ENCODE measurements at regions not wholly inside any gene's neighbourhood (a gene's known extent, or its start where the extent isn't known, plus 50 kb on each side); places are given as distances from the start of the nearest gene placed in this dataset.

DNA sequence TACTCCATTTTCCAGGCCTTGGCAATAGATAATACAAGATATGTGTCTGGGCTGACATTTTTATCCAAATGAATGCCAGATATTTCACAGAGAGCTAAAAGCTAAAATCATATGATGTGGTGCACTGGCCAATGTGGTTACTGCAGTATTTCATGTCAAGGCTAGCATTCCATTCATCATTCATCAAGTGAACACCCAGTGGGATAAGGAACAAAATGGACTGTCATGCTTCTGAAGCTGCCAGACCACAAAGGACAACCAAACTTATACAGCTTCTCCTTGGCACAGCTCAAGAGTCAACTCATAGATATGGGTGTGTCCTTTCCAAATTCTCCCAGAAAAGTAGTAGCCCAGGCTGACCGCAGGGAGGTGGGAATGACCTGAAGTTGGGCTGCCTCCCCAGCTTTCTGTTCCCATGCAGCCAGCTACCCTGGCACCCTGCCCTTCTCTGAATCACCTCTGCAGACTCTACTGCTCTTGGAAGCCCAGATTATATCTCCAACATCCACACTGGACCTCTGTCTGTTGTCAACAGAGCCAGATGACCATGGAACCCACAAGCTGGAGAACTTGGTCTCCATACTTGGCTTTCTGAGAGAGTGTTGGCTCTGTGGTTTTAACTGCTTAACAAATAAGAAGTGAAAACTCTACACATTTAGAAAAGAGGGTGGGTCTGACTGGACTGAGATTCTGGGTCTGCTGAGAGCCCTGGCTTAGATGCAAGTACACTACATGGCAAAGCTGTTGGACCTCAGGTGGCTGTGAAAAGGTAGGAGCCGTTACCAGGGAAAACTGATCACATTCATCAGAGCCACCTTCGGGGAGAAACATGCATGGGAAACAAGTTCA lies 122.8 kb downstream of the ALDH8A1 start:
- in situ Hi-C loops (cut with HindIII; ENCODE audit: low pct_unique_long_range_greater_than_20kb, low sequenced_read_pairs) = no loop called here
- DNase-seq (ENCODE audit: low read depth, low spot score) = peak; percentile 88

DNA sequence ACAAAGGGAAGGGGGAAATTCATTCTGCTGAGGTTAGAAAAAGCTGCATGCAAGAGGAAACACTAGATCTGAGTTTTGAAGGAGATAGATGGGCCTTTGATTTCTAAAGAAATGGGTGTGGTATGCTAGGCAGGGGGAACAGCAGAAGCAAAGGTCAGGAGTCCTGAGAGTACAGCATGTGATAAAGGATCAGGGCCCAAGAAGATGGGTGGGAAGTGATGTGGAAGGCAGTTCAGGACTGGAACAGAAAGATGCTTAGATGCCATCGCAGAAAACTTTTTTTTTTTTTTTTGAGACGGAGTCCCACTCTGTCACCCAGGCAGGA lies 126.2 kb downstream of the ALDH8A1 start:
- peak; percentile 52 for DNase-seq (ENCODE audit: low read depth, low spot score)
- in situ Hi-C loops (cut with HindIII; ENCODE audit: low pct_unique_long_range_greater_than_20kb, low sequenced_read_pairs) = loop anchor here (5.0 kb wide), 1 partner anchor 96 kb away; no protein-coding TSS in a partner anchor

DNA sequence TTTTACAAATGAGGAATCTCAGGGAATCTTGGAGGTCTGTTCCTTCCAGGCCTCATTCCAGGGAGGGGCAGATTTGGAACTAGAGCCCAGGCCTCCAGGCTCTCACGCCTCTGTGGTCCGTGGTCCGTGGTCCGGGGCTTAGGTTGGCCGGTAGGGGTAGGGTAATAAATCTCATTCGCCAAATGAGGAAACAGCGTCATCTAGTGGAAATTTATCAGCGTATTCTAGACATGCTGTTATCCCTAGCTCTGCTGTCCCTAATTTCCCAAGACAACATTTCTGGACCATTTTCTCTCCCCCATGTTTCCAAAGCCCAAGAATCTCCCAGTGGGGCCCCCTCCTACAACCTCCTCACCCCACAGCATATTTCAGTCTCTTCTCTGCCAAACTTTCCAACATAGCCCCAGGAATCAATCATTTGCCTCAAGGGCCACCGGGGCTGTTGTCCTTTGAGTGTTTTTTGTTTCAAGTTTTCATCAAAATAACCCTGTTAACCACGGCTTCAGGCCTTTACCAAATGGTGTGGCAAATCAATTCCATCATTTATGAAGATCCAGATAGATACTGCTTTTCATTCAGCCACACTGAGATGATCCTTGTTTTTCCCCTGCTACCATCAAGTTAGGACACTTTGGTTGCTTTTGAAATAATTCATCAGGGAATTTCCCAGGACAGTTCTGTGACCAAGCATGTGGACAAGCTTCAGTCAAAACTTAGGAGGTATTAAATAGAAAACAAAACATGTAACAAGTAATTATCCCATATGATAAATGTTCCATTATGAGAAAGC lies 126.8 kb downstream of the ALDH8A1 start:
- peak; percentile 93 for DNase-seq (ENCODE audit: low read depth, low spot score)
- in situ Hi-C loops (cut with HindIII; ENCODE audit: low pct_unique_long_range_greater_than_20kb, low sequenced_read_pairs) = loop anchor here (5.0 kb wide), 1 partner anchor 96 kb away; no protein-coding TSS in a partner anchor

DNA sequence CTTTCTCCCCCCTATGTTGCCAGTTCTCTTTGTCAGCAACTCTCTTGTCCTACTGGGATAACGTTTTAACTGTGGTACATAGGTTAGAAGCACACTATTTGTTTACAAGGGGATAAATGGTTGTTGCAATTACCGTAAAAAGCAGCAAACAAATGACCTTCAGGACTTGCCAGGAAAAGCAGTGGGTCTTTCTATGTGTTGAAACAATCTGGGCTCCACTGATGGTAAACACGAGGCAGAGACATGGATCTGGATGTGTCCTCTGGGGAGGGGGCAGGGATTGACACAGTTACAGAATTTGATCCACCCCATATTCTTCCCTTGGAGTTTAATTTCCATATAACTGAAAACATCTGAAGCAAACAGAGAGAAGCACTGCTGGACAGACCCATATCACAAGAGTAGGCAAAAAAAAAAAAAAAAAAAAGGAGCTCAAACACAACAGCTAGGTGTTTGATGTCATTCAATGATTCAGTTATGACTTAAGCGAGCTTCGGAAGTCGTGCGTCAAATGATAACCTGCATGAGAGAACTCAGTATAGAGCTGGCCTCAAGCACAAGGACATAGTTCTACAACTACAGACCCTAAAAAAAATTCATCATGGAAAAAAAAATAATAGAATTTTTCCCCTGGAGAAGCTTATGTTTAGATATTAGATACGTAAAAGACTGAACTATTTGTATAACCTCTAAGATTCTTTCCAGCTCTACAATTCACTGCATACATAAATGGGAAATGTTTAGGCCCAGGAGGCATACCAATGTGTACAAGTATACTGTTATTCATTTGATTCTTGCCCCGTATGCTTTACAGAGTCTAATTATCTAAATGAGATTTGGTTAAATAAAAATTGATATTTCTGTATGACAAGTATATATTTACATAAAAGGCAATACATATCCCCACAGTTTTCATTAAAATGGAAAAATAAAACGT lies 127.7 kb downstream of the ALDH8A1 start:
- no peak for DNase-seq (ENCODE audit: low read depth, low spot score)
- in situ Hi-C loops (cut with HindIII; ENCODE audit: low pct_unique_long_range_greater_than_20kb, low sequenced_read_pairs) = loop anchor here (5.0 kb wide), 1 partner anchor 95 kb away; no protein-coding TSS in a partner anchor

DNA sequence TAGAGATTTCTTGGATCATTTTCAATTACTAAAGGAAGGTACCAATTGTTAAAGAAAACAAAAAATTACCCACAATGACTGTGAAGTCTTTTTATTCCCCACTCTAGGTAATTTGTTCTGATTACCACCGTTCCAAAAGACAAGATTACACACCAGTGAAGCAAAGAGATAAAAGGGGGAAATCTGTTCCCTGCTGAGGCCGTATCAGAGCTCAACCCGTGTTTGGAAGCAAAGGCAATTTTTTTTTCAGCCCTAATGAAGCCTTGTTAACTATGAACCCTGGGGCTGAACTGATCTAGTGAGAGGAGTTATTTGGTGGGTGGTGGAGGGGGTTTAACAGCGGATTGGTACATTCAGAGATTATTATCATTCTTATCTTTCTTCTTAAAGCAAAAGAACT lies 128.5 kb downstream of the ALDH8A1 start:
- in situ Hi-C loops (cut with HindIII; ENCODE audit: low pct_unique_long_range_greater_than_20kb, low sequenced_read_pairs) = loop anchor here (5.0 kb wide), 1 partner anchor 94 kb away; no protein-coding TSS in a partner anchor
- no peak for DNase-seq (ENCODE audit: low read depth, low spot score)

DNA sequence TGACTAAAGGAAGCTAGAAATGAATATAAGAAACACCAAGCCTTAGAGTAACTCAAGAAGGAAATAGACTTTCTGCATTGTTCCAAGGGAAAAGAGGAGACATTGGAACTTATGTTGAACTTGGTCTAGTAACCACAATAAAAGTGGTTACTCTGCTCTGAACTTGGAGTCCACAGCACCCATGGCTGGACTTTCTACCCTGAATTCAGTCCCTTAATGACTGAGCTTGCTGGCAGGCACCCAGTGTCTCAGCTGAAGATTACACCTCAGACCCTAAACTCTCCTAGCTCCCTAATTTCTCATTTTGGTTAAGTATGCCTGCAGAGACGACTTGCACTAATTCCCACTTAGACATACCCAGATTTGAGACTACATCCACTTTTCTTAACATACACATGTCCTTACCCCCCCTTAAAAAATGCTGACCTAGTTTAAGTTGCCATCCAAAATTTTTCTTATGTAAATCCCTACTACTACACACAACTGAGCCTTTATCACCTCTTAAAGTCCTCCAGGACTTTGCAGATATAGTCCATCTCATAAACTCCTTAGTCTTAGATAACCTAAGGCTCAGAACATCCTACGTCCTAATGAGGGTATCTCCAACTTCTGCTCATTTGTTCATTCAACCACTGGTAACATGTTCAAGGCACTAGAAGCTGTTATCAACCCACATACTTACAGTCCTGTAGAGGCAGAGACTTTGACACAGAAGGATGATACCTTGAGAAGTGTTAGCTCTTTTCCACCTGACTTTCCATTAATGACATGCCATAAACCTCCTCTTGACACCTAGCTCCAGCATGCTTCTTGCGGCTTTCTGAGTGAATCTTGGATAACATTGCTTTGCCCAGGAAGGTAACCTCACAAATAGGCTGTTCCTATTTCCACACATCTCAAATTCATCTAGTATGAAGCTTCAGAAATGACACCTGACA lies 129.8 kb downstream of the ALDH8A1 start:
- no peak for DNase-seq (ENCODE audit: low read depth, low spot score)
- in situ Hi-C loops (cut with HindIII; ENCODE audit: low pct_unique_long_range_greater_than_20kb, low sequenced_read_pairs) = loop anchor here (5.0 kb wide), 1 partner anchor 93 kb away; no protein-coding TSS in a partner anchor

DNA sequence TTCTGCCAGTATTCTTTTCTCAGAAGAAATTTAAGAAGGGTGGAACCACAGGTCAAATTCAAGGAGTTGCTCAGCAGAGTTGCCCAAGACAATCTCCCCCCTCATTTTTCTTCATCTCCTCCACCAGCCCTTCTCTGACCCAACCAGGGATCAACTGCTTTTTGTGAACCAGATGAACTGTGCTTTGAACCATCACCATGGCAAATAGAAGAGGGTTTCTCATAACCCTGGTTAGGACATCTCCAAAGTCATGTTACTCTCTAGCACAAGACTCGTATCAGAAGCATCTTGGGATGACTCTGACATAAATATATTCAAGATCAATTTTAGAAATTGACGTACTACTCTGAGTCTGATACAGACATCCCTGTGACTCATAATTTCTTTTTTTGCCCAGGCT lies 130.7 kb downstream of the ALDH8A1 start:
- DNase-seq (ENCODE audit: low read depth, low spot score) = no peak
- in situ Hi-C loops (cut with HindIII; ENCODE audit: low pct_unique_long_range_greater_than_20kb, low sequenced_read_pairs) = no loop called here

DNA sequence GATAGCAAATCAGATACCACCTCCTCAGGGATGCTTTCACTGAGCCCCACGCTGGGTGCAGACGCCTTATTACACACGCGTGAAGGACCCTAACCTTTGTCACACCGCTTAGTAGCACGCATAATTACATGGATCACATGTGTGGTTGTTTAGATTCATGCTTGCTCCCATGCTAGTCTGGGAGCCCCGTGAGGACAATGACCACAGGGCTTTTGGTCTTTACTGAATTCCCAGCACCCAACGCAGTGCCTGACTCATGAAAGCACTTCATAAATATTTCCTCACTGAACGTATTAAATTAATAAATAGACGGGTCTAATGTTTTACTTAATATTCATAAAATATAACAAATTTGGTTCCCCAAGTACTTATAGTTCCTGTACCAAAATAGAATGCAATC lies 132.5 kb downstream of the ALDH8A1 start:
- in situ Hi-C loops (cut with HindIII; ENCODE audit: low pct_unique_long_range_greater_than_20kb, low sequenced_read_pairs) = no loop called here
- DNase-seq (ENCODE audit: low read depth, low spot score) = no peak

DNA sequence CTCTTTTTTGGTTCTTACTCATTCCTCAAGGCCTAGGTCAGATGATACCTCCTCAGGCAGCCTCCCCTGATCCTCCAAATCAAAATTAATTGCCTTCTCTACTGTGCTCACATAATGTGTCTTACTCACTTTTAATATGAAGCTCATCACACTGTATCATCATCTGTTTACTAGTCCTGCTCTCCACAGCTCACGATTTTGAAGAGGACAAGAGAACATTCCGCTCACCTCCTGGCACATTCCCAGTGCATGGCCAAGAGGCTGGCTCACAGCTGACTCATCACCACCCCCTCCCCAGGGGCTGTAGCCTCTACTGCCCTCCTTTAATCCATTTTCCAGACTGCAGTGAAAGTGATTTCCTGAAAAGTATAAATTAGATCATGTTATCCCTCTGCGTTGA lies 133.1 kb downstream of the ALDH8A1 start:
- DNase-seq (ENCODE audit: low read depth, low spot score) = no peak
- in situ Hi-C loops (cut with HindIII; ENCODE audit: low pct_unique_long_range_greater_than_20kb, low sequenced_read_pairs) = no loop called here

DNA sequence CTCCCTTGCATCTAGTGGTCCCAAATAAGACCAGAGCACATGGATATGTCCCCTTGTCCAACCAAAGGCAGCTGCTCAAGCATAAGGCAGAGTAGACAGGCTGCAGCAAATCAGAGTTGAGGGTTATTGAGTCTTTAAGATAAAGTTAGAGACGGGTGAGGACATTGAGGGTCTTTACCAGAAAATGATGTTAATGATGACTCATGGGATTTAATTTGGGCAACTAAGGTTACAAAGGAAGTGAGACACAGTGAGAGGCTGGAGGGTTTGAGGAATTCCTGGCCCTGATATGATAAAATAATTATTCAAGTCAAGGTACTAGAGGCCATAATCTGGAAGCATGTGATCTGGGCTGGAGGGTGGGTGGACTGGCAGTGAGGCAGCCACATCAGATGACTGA lies 133.6 kb downstream of the ALDH8A1 start:
- no peak for DNase-seq (ENCODE audit: low read depth, low spot score)
- in situ Hi-C loops (cut with HindIII; ENCODE audit: low pct_unique_long_range_greater_than_20kb, low sequenced_read_pairs) = no loop called here

DNA sequence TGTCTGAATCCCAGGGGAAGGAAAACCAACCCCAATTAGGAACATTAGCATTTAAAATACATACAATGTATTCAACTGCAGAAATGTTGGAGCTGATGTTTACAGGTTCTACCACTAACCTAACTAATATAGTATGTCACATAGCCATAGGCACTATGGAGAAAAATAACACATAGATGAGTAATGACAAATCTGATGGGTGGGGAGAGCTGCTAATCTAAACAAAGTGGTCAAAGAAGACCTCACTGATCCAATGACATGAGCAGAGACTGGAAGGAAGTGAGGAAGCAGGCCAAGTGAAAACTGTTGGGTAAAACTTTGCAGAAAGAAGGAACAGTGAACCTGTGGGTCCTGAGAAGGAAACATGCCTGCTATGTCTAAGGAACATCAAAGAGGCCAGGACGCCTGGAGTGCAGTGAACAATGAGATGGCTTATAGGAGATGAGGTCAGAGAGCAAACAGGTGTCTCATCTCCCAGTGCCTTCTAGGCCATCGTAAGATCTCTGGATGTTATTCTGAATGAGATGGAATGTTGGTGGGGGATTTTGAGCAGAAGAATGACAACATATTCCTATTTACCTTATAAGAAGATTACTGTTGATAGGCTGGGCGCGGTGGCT lies 135.7 kb downstream of the ALDH8A1 start:
- no peak for DNase-seq (ENCODE audit: low read depth, low spot score)
- in situ Hi-C loops (cut with HindIII; ENCODE audit: low pct_unique_long_range_greater_than_20kb, low sequenced_read_pairs) = no loop called here

DNA sequence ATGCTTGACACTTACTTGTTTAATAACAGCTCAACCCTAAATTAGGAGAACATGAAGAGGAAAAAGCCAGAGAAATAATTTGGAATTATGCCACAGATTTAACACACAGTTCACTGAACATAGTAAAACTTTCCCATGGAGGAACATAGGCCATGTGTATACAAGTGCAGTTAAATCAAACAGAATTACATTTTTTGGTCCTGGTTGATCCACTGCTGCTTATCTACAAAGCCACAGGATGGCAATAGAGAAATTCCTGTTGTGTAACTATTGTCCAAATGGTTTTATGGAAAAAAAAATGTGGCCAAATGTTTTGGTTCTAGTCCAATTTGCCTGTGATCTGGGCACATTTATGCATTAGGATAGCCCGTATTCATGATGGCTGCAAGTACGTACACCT lies 136.8 kb downstream of the ALDH8A1 start:
- no peak for DNase-seq (ENCODE audit: low read depth, low spot score)
- in situ Hi-C loops (cut with HindIII; ENCODE audit: low pct_unique_long_range_greater_than_20kb, low sequenced_read_pairs) = no loop called here

DNA sequence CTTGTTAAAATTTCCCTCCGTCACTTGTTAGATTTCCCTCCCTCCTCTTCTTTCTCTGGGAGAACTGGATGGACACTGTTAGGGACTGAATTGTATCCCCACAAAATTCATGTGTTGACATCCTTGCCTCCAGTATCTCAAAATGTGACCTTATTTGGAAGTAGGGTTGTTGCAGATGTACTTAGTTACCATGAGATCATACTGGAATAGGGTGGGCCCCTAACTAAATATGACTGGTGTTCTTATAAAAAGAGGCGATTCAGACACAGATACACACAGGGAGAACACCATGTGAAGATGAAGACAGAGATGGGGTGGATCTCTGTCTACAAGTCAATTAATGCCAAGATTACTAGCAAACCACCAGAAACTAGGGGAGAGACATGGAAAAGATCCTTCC lies 139.5 kb downstream of the ALDH8A1 start:
- DNase-seq (ENCODE audit: low read depth, low spot score) = no peak
- in situ Hi-C loops (cut with HindIII; ENCODE audit: low pct_unique_long_range_greater_than_20kb, low sequenced_read_pairs) = no loop called here

DNA sequence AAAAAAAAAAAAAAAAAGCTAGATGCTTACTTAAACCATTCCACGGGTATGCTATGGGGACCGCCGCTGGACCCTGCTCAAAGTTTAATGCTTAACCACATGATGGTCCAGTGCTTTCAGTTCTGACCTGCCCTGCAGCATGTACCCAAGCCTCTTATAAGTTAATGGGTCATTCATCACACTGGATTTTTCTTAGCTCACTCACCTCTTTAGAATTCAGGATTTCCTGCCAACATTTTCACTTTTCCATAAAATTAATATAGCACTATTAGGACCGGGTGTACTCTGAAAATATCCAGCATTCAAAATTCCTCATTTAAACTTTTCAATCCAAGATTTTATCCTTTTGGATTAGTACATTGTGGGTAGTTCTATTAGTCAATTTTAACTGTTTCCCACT lies 140.8 kb downstream of the ALDH8A1 start:
- no peak for DNase-seq (ENCODE audit: low read depth, low spot score)
- in situ Hi-C loops (cut with HindIII; ENCODE audit: low pct_unique_long_range_greater_than_20kb, low sequenced_read_pairs) = no loop called here

DNA sequence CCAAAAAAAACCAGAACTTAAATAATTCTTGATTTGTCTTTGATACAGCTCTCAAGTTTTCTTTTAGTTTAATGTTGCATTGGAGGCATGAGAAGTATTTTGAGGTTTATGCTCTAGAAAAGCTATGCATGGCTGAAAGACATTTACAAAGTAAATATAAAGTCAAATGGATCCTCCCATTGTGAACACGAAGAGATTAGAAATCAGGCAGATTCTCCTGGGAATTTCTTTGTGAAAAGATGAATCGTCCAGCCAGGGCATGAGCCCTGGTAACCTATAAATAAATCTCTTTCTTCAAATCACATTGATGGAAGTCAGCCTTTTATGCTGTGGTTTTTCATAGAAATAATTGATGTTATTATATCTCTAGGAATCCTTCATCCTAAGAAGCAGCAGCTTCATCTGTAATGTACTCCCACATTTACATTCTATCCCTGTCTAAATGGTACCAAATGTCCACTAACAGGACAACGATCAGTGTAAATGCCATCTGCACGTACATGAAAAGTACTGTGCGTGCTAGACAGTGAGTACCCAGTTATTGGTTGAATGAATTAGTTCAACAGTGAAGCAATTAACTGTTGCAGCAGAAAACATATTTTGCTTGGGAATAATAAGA lies 143.6 kb downstream of the ALDH8A1 start:
- in situ Hi-C loops (cut with HindIII; ENCODE audit: low pct_unique_long_range_greater_than_20kb, low sequenced_read_pairs) = no loop called here
- no peak for DNase-seq (ENCODE audit: low read depth, low spot score)

DNA sequence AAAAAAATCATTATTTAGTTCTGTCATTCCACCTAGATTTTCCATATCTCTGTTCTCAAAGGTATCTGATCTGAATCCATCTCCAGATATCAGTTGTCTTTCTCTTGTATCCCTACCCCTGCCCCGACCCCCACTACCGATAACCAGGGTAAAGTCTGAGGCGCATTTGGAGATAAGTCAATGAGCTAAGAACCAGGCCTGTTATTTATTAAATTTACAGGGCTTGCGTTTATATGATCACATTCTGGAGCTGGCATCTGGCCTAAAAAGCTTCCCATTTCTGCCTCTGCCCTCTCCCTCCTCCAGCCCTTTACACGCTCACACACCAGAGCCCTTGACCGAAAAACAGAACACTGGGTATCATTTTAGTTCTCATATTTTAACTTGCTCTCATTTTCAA lies 144.7 kb downstream of the ALDH8A1 start:
- DNase-seq (ENCODE audit: low read depth, low spot score) = no peak
- in situ Hi-C loops (cut with HindIII; ENCODE audit: low pct_unique_long_range_greater_than_20kb, low sequenced_read_pairs) = no loop called here

Measured in SK-MEL-5 (cell line).